ENCODE measurements at regions not wholly inside any gene's neighbourhood (a gene's known extent, or its start where the extent isn't known, plus 50 kb on each side); places are given as distances from the start of the nearest gene placed in this dataset.

DNA sequence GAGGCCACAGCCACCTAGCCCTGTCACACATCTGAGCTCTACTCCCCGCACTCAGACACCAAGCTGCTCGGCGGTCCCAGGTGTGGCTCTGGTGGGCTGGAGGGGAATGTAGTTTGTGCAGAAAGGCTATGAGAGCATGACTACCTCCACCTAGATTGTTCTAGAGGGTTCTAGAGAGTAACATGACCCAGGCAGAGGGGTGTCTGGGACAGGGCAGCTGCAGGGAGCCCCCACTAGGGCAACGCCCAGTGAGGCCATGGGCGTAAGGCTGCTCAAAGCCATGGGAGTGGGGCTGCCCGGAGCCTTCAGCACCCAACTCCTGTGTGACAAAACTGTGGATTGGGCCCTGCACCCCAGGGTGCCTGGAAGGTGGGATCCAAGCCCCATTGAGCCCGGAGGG is 511.4 kb upstream of the MYT1L start:
- Histone ChIP-seq H3K4me3 (ENCODE audit: low read length) (no peak overlapping the region), H3K79me2 (ENCODE audit: low read length) (no peaks in the 10 kb centered on the region), H3K27me3 (ENCODE audit: low read depth, low read length) (no peaks in the 10 kb centered on the region), H4K20me1 (ENCODE audit: insufficient read depth, low read length) (no peaks in the 10 kb centered on the region), H2AFZ (ENCODE audit: low read depth, low read length) (no peak overlapping the region), H3K4me2 (ENCODE audit: low read length) (no peak overlapping the region), H3K9me3 (ENCODE audit: insufficient read depth, low read length) (no peaks in the 10 kb centered on the region), H3K27ac (ENCODE audit: low read length) (no peak overlapping the region), H3K36me3 (replicated peaks; ENCODE audit: low read depth, low read length) (no peaks in the 10 kb centered on the region), H3K9ac (ENCODE audit: low read length) (no peak overlapping the region), H3K4me1 (ENCODE audit: low read length) (no peaks in the 10 kb centered on the region)
- TF ChIP-seq EZH2phosphoT487 (IDR thresholded peaks at IDR 0.05; ENCODE audit: low read depth): no peak
- TF ChIP-seq, protein P1, sequence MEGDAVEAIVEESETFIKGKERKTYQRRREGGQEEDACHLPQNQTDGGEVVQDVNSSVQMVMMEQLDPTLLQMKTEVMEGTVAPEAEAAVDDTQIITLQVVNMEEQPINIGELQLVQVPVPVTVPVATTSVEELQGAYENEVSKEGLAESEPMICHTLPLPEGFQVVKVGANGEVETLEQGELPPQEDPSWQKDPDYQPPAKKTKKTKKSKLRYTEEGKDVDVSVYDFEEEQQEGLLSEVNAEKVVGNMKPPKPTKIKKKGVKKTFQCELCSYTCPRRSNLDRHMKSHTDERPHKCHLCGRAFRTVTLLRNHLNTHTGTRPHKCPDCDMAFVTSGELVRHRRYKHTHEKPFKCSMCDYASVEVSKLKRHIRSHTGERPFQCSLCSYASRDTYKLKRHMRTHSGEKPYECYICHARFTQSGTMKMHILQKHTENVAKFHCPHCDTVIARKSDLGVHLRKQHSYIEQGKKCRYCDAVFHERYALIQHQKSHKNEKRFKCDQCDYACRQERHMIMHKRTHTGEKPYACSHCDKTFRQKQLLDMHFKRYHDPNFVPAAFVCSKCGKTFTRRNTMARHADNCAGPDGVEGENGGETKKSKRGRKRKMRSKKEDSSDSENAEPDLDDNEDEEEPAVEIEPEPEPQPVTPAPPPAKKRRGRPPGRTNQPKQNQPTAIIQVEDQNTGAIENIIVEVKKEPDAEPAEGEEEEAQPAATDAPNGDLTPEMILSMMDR (IDR thresholded peaks at IDR 0.05; ENCODE audit: low read depth, low read length): no peak

DNA sequence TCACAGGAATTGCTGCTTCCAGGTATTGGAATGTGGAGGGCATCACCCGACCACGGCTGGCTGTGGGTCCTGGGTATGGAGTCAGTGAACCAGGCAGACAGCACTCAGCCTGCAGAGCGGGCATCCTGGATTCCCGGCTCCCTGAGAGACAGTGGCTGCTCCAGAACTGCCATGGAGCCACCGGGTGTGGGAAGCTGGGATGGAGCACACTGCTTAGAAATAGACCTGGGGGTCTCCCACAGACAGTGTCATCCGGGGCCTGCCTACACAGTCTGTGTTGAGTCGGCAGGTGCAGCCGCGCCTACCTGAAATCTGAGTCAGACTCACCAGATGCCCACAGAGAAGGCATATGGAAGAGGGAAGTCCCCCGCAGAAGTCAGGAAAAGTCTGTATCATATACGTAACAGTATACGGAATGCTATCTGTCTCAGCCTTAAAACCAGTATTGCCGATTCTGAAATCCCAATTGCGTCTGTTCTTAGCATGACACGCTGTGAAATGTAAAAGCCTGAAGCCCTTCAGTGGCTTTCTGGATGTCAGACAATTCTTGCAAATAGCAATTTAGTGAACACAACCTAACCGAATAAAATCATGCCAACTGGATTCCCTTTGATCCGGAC is 509.7 kb upstream of the MYT1L start:
- H3K9me3 ChIP-seq (ENCODE audit: insufficient read depth, low read length): no peaks in the 10 kb centered on the region

DNA sequence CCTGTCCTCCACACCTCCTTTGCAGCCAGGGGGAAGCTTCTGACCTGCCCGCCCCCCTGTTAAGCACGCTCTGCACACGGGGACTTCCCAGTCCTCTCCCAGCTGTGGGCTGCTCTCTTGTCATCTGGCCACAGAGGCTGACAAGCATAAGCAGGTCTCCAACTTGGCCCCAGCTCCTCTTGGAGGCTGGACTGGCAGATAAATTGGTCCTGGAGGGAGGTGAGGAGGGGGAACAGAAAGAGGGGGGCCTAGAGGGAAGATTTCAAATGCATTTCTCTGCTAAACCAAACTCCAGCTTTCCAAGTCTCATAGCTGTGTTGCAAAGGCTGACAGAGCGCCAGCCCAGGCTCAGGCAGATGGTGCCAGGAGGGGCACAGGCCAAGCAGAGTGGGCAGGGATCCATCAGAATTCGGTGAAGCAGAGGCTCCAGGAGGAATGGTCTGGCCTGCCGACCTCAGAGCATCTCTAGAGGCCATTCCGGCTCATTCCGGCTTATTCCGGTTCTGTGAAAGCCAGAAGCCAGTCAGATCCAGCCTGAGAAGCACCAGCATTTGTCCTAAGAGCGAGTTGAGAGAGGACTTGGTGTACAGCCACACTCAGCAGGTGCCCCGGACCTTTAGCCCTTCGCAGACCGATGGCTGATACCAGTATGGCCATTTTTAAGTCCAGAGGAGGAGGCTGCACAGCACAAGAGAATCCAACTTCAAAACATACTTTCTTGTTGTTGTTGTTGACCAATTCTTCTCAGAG is 508.9 kb upstream of the MYT1L start:
- Histone ChIP-seq H3K27ac (ENCODE audit: low read length) (no peak overlapping the region), H3K4me3 (ENCODE audit: low read length) (no peak overlapping the region), H3K4me2 (ENCODE audit: low read length) (no peak overlapping the region), H3K36me3 (replicated peaks; ENCODE audit: low read depth, low read length) (no peaks in the 10 kb centered on the region), H4K20me1 (ENCODE audit: insufficient read depth, low read length) (no peaks in the 10 kb centered on the region), H3K9ac (ENCODE audit: low read length) (no peak overlapping the region), H3K4me1 (ENCODE audit: low read length) (no peaks in the 10 kb centered on the region), H3K79me2 (ENCODE audit: low read length) (no peaks in the 10 kb centered on the region), H3K27me3 (ENCODE audit: low read depth, low read length) (no peaks in the 10 kb centered on the region), H2AFZ (ENCODE audit: low read depth, low read length) (no peak overlapping the region), H3K9me3 (ENCODE audit: insufficient read depth, low read length) (no peaks in the 10 kb centered on the region)
- TF ChIP-seq, protein P1 (IDR thresholded peaks at IDR 0.05; ENCODE audit: low read depth, low read length): no peak
- no peak for TF ChIP-seq EZH2phosphoT487 (IDR thresholded peaks at IDR 0.05; ENCODE audit: low read depth)

More for the DNA sequence above, 509.7 kb upstream of the MYT1L start:
- Histone ChIP-seq H3K36me3 (replicated peaks; ENCODE audit: low read depth, low read length) (no peaks in the 10 kb centered on the region), H3K79me2 (ENCODE audit: low read length) (no peaks in the 10 kb centered on the region), H3K4me1 (ENCODE audit: low read length) (no peaks in the 10 kb centered on the region), H2AFZ (ENCODE audit: low read depth, low read length) (no peak overlapping the region), H3K4me3 (ENCODE audit: low read length) (no peak overlapping the region), H3K27ac (ENCODE audit: low read length) (no peak overlapping the region), H4K20me1 (ENCODE audit: insufficient read depth, low read length) (no peaks in the 10 kb centered on the region), H3K9ac (ENCODE audit: low read length) (no peak overlapping the region), H3K4me2 (ENCODE audit: low read length) (no peak overlapping the region), H3K27me3 (ENCODE audit: low read depth, low read length) (no peaks in the 10 kb centered on the region)
- no peak for TF ChIP-seq EZH2phosphoT487 (IDR thresholded peaks at IDR 0.05; ENCODE audit: low read depth)
- TF ChIP-seq, protein P1 (IDR thresholded peaks at IDR 0.05; ENCODE audit: low read depth, low read length): no peak

DNA sequence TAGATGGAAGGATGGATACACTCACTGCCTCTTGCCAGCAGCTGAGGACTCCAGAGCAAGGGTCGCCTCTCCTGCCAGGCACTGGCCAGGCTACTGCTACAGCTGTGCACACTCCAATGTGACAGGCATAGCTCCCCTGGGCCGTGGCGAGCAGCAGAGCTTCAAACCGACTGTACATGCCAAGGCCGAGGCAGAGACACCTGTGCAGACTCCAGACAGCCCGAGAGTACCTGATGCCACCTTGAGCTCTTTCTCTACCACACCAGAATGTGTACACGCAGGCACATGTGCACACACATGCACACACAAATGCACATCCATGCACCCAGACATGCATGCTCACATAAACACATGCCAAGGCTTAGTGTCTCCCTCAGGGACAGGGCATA is 508.3 kb upstream of the MYT1L start:
- Histone ChIP-seq H3K27me3 (ENCODE audit: low read depth, low read length) (no peaks in the 10 kb centered on the region), H3K9me3 (ENCODE audit: insufficient read depth, low read length) (no peaks in the 10 kb centered on the region), H3K79me2 (ENCODE audit: low read length) (no peaks in the 10 kb centered on the region), H3K27ac (ENCODE audit: low read length) (no peak overlapping the region), H3K4me3 (ENCODE audit: low read length) (no peak overlapping the region), H4K20me1 (ENCODE audit: insufficient read depth, low read length) (no peaks in the 10 kb centered on the region), H3K4me2 (ENCODE audit: low read length) (no peak overlapping the region), H3K9ac (ENCODE audit: low read length) (no peak overlapping the region), H3K4me1 (ENCODE audit: low read length) (no peaks in the 10 kb centered on the region), H2AFZ (ENCODE audit: low read depth, low read length) (no peak overlapping the region), H3K36me3 (replicated peaks; ENCODE audit: low read depth, low read length) (no peaks in the 10 kb centered on the region)
- TF ChIP-seq EZH2phosphoT487 (IDR thresholded peaks at IDR 0.05; ENCODE audit: low read depth): no peak
- TF ChIP-seq, protein P1 (IDR thresholded peaks at IDR 0.05; ENCODE audit: low read depth, low read length): no peak
